ENCODE measurements at regions not wholly inside any gene's neighbourhood (a gene's known extent, or its start where the extent isn't known, plus 50 kb on each side); places are given as distances from the start of the nearest gene placed in this dataset.
"Not testable (repeated sequence)": the region's sequence is repeated elsewhere in the genome, so short reads cannot be mapped to it uniquely, and the experiment has no call there.

DNA sequence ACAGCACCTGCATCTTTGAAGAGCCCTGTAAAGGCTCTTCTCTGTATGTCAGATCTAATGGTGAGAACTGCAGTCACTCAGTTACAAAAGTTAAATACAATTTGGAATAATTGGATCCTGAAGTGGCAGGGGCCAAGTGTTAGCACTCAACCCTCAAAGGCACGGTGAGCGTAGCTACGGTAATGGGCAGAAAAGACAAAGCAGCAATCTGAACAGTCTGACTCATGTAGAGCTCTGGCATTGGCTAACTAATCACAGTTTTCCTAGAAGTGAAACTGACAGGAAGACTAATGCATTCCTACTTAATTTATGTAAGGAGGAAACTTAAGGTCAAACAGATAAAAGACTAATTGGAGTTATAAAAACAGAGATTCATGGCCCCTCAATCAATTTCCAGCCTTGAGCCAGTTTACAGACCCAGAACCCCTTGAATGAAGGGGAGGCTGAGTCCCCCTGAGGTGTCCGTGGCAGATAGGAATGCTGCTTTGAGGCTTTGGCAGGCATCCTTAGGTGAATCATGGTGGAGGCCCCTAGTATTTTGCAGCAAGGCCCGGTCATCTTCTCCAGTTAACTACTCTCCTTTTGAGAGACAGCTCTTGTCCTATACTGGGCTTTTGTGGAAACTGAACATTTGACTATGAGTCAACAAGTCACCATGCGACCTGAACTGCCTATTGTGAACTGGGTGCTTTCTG lies 450.7 kb downstream of the ZNF33B start:
- intact Hi-C loops (cut with micrococcal nuclease), result loop anchor here (10.0 kb wide), 1 partner anchor 917 kb away; no protein-coding TSS in a partner anchor

DNA sequence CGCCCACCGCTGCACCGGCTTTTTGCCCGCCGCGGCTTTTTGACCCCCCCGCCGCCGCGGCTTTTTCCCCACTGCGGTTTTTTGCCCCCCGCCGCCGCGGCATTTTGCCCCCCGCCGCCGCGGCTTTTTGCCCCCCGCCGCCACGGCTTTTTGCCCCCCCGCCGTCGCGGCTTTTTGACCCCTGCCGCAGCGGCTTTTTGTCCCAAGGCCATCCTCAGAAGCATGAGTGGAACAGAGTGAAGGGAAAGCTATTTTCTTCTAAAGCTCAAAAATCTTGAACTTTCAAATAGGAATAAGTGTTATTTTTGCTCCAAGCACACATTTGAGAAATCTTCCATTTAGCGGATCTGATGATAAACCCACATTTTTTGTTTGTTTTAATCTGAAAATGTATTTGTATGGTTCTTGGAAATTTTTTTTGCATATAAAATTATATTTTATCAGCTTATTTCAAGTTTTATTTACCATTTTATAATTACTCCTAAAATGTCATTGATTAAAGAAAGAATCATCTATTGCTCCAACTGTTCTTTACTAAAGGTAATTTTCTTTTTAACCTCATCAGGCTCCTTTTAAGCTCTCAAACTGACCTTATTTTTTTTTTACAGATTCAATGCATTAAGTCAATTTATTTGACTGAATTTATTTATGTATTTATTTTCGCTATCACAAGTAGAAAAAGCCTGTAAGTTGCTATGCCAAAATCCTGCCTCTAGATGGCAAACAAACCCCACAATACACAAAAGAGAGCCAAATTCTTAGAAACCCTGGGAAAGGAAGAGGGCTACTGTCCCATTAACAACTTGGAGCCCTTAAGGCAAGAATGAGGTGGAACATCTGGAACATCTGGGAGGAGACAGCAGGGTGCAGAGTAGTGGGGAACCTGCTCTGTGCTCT lies 460.3 kb downstream of the ZNF33B start:
- intact Hi-C loops (cut with micrococcal nuclease), result not testable (repeated sequence)

- intact Hi-C loops (cut with micrococcal nuclease), result no loop called here
Measured at GRCh38 chr10:42177077-42177792, 461.1 kb downstream of the ZNF33B start.

- intact Hi-C loops (cut with micrococcal nuclease), result no loop called here
Measured at GRCh38 chr10:42150428-42151061, 487.8 kb downstream of the ZNF33B start.

DNA sequence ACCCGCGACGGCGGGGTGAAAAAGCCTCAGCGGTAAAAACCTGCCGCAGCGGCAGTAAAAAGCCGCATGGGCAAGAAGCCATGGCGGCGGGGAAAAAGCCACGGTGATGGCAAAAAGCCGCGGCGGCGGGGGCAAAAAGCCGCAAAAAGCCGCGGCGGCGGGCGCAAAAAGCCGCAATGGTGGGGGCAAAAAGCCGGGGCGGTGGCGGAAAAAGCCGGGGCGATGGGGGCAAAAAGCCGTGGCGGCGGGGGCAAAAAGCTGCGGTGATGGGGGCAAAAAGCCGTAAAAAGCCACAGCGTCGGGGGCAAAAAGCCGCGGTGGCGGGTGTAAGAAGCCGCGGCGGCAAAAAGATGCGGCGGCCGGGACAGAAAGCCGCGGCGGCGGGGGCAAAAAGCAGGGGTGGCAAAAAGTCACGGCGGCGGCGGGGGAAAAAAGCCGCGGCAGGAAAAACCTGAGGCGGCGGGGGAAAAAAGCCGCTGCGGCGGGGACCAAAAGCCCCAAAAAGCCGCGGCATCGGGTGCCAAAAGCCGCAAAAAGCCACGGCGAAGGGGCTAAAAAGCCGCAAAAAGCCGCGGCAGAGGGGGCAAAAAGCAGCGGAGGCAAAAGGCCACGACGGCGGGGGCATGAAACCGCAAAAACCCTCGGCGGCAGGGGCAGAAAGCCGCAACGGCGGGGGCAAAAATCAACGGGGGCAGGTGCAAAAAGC lies 488.5 kb downstream of the ZNF33B start:
- intact Hi-C loops (cut with micrococcal nuclease), result no loop called here

DNA sequence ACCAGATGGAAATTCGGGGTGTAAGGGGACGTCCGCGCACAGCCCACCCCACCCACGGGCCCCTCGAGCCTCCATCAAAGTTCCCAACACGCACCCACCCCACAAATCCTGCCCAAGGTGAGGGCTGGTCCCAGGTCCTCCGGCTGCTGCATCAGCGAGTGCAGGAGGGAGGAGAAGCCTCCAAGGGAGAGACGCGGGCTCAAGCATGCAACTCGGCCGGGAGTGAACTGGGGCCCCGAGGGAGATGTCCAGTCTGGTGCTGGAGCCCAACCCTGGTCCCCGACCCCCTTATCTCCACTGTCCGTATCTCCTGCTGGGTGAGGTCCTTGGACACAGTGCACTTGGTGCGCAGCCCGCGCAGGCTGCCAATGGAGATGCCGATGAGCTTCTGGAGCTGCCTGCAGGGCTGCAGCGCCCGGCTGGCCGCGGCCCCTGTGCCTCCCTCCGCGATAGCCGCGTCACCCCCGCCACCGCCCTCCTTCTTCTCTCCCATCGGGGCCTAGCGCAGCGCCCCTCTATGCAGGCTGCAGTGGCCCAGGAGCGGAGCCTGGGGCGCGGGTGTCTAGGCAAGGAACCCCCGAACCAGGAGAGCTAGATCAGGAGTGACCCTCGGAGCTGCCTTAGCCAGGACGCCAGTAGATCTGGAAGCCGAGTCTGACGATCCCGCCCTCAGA lies 489.2 kb downstream of the ZNF33B start:
- intact Hi-C loops (cut with micrococcal nuclease), result no loop called here

GRCh38 chr10:42146165-42146564 lies 492.2 kb downstream of the ZNF33B start:
- intact Hi-C loops (cut with micrococcal nuclease), result not testable (repeated sequence)

DNA sequence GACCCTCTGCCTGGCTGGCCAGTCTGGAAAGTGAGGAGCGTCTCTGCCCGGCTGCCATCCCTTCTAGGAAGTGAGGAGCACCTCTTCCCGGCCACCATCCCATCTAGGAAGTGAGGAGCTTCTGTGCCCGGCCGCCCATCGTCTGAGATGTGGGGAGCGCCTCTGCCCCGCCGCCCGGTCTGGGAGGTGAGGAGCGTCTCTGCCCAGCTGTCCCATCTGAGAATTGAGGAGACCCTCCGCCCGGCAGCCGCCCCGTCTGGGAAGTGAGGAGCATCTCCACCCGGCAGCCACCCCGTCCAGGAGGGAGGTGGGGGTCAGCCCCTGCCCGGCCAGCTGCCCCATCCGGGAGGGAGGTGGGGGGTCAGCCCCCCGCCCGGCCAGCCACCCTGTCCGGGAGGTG lies 500.3 kb downstream of the ZNF33B start:
- intact Hi-C loops (cut with micrococcal nuclease), result not testable (repeated sequence)

- intact Hi-C loops (cut with micrococcal nuclease), result no loop called here
Measured at GRCh38 chr10:42113158-42113450, 525.3 kb downstream of the ZNF33B start.

- intact Hi-C loops (cut with micrococcal nuclease), result no loop called here
Measured at GRCh38 chr10:42112331-42113157, 525.8 kb downstream of the ZNF33B start.

GRCh38 chr10:42111661-42112330 lies 526.6 kb downstream of the ZNF33B start:
- intact Hi-C loops (cut with micrococcal nuclease), result no loop called here

- intact Hi-C loops (cut with micrococcal nuclease), result no loop called here
Measured at GRCh38 chr10:42111076-42111475, 527.3 kb downstream of the ZNF33B start.
